Nephron (organoid): ENCODE measurements at regions not wholly inside any gene's neighbourhood (a gene's known extent, or its start where the extent isn't known, plus 50 kb on each side); places are given as distances from the start of the nearest gene placed in this dataset.

ENCODE experiments used
- H3K27ac Mint-ChIP-seq, 3 experiments: 2 replicates each; pipeline ENCODE4 v1.8.0; 2020; ENCODE audit warnings: mixed read lengths in 3 of 3, mild to moderate bottlenecking in 2 of 3, moderate library complexity in 1 of 3
- H3K27me3 Mint-ChIP-seq: 2 replicates; pipeline ENCODE4 v1.8.0; 2021; ENCODE audit warnings: low read depth, mild to moderate bottlenecking, moderate library complexity, mixed read lengths
- H3K36me3 Mint-ChIP-seq: 2 replicates; pipeline ENCODE4 v1.8.0; 2020; ENCODE audit warnings: low read depth, mixed read lengths
- H3K4me1 Mint-ChIP-seq: 2 replicates; pipeline ENCODE4 v1.8.0; 2020; ENCODE audit warnings: mixed read lengths
- H3K4me3 Mint-ChIP-seq, 3 experiments: 2 replicates each; pipeline ENCODE4 v1.8.0; 2020; ENCODE audit warnings: mild to moderate bottlenecking in 3 of 3, mixed read lengths in 3 of 3, moderate library complexity in 2 of 3
- H3K9me3 Mint-ChIP-seq: 2 replicates; pipeline ENCODE4 v1.8.0; 2020; ENCODE audit warnings: mixed read lengths
- TF ChIP-seq, protein P1 (sequence below), 3 experiments: fragments of 200-600 bp; sonication (generic); IDR thresholded peaks; one replicate each; pipeline ENCODE4 v1.5.0; 2021; ENCODE audit warnings: antibody characterized with exemption in 3 of 3; ENCODE audit not compliant: unreplicated experiment in 3 of 3

- Mint-ChIP-seq H3K9me3 (no peaks in the 10 kb centered on the region), H3K27ac (no peak overlapping the region), H3K4me1 (peaks cover 16% of the 10 kb centered on the region), H3K4me3 (no peak overlapping the region), H3K27me3 (peaks cover 12% of the 10 kb centered on the region), H3K36me3 (no peaks in the 10 kb centered on the region)
- TF ChIP-seq, protein P1, sequence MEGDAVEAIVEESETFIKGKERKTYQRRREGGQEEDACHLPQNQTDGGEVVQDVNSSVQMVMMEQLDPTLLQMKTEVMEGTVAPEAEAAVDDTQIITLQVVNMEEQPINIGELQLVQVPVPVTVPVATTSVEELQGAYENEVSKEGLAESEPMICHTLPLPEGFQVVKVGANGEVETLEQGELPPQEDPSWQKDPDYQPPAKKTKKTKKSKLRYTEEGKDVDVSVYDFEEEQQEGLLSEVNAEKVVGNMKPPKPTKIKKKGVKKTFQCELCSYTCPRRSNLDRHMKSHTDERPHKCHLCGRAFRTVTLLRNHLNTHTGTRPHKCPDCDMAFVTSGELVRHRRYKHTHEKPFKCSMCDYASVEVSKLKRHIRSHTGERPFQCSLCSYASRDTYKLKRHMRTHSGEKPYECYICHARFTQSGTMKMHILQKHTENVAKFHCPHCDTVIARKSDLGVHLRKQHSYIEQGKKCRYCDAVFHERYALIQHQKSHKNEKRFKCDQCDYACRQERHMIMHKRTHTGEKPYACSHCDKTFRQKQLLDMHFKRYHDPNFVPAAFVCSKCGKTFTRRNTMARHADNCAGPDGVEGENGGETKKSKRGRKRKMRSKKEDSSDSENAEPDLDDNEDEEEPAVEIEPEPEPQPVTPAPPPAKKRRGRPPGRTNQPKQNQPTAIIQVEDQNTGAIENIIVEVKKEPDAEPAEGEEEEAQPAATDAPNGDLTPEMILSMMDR (IDR thresholded peaks at IDR 0.05; ENCODE audit: unreplicated experiment in 3 of 3): no peak
These were observed 69.2 kb downstream of the MYCN start for GRCh38 chr2:16009560-16009959.

- peaks cover 14% of the 10 kb centered on the region for H3K27me3 Mint-ChIP-seq
- H3K27ac Mint-ChIP-seq: no peak overlapping the region
- TF ChIP-seq, protein P1 (IDR thresholded peaks at IDR 0.05; ENCODE audit: unreplicated experiment in 3 of 3): no peak
- no peaks in the 10 kb centered on the region for H3K36me3 Mint-ChIP-seq
- H3K4me3 Mint-ChIP-seq: no peak overlapping the region
- H3K9me3 Mint-ChIP-seq: no peaks in the 10 kb centered on the region
- H3K4me1 Mint-ChIP-seq: peaks cover 10% of the 10 kb centered on the region
These were observed 68.5 kb downstream of the MYCN start for GRCh38 chr2:16008856-16009255.

DNA sequence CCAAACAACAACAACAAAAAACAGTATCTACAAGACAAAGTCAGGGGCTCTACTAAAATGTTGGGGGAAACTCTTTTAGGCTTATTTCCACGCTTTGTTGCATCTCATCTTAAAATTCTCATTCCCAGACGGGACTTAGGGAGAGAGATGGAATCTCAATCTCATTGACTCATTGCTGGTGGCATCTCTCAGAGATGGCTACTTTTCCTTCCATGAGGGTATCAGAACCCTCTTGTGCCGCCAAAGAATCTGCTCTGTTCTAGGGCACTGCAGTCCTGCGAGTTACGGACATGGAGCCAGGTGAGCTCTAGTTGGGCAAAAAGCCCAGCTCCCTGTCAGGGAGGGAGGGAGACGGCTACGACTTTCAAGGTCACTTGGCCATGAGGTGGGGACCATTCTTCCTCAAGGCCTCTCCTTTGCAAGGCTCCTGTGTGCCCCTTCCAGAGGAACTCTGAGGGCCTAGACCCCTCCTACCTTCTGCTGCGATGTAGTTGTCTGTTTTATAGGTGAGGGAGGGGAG, 68.0 kb downstream of the MYCN start:
- Mint-ChIP-seq H3K9me3 (peaks cover under 1% of the 10 kb centered on the region), H3K4me3 (no peak overlapping the region), H3K4me1 (peaks cover 7% of the 10 kb centered on the region), H3K36me3 (no peaks in the 10 kb centered on the region), H3K27me3 (peaks cover 13% of the 10 kb centered on the region), H3K27ac (no peak overlapping the region)
- TF ChIP-seq, protein P1 (IDR thresholded peaks at IDR 0.05; ENCODE audit: unreplicated experiment in 3 of 3): no peak

GRCh38 chr2:16007167-16007934, 67.0 kb downstream of the MYCN start:
- TF ChIP-seq, protein P1 (IDR thresholded peaks at IDR 0.05; ENCODE audit: unreplicated experiment in 3 of 3): no peak
- no peak overlapping the region for H3K27ac Mint-ChIP-seq
- H3K4me3 Mint-ChIP-seq: no peak overlapping the region
- no peaks in the 10 kb centered on the region for H3K4me1 Mint-ChIP-seq
- peaks cover 4% of the 10 kb centered on the region for H3K9me3 Mint-ChIP-seq
- no peaks in the 10 kb centered on the region for H3K36me3 Mint-ChIP-seq
- peaks cover 10% of the 10 kb centered on the region for H3K27me3 Mint-ChIP-seq

GRCh38 chr2:16006537-16007166, 66.3 kb downstream of the MYCN start:
- H3K9me3 Mint-ChIP-seq: peaks cover 4% of the 10 kb centered on the region
- peaks cover 10% of the 10 kb centered on the region for H3K27me3 Mint-ChIP-seq
- no peak overlapping the region for H3K4me3 Mint-ChIP-seq
- no peak overlapping the region for H3K27ac Mint-ChIP-seq
- TF ChIP-seq, protein P1 (IDR thresholded peaks at IDR 0.05; ENCODE audit: unreplicated experiment in 3 of 3): no peak
- no peaks in the 10 kb centered on the region for H3K36me3 Mint-ChIP-seq
- no peaks in the 10 kb centered on the region for H3K4me1 Mint-ChIP-seq
